ENCODE measurements at regions not wholly inside any gene's neighbourhood (a gene's known extent, or its start where the extent isn't known, plus 50 kb on each side); places are given as distances from the start of the nearest gene placed in this dataset.

DNA sequence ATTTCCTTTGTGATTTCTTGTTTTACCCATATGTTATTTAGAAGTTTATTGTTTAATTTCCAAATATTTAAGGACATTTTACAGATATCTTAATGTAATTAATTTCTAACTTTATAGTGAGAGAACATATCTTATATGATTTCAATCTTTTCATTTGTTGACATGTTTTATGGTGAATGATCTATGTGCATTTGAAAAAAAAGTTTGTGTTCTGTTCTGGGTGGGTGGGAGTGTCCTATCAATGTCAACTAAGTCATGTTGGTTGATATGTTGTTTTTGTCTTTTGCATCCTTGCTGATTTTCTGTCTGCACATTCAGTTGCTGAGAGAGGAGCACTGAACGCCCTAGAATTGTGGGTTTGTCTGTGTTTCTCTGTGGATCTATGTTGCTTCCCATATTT is 50.3 kb upstream of the CBFA2T3 start:
- no peak for DNase-seq (ENCODE audit: low read depth in 2 of 2)

DNA sequence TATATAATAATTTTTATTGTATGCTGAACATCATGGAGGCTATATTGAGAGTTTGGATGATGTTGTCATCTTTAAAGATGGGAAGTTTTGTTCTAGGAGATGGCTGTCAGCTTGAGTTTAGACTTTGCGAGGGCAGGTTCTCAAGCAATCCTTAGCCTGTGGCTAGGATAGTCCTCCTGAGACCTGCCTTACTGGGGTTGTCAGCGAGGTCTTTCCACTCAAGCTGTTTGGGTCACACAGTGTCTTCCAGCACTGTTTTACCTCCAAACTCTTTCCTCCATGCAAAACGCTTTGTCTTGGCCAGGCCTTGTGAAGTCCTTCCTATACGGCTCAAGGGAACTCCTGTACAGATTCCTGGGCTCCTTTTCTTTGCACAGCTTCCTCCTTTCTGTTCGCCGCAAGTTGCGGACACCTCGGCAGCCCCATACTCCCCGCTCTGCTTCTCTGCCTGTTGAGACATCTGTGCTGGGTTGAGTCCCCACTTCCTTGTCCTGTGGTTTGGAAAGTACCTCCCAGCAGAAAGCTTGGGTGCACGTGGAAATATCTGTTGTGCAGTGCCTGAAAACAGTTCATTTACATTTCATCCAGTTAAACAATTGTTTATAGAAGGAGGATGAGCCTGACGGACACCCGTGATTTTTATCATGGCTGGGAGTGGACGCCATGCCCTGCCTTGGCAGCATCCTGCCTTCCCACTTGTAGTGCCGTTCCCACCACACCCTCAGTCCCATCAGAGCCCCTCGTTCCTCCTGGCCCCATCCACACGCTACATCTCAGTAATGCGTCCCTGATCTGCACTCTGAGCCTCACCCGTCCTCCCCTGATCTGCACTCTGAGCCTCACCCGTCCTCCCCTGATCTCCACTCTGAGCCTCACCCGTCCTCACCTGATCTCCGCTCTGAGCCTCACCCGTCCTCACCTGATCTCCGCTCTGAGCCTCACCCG is 55.0 kb upstream of the CBFA2T3 start:
- peak; percentile 40 for DNase-seq (ENCODE audit: low read depth in 2 of 2)

DNA sequence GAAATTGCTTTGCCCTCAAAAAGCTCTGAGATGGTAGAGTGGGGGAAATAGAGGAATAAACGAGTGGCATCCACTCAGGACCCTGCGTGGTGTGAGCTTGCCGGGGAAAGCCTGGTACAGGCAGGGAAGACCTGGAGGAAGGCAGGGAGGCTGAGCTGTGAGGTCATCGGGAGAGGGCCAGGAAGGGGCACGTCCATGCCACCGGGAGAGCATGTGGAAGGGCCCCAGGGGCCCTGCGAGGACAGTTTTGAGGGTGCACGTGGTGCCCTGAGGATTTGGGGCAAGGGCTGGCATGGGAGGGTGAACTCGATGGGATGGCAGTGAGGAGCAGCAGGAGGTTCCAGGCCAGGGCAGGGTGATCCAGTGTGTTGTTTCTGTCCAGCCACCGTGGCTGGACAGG is 56.3 kb upstream of the CBFA2T3 start:
- no peak for DNase-seq (ENCODE audit: low read depth in 2 of 2)

DNA sequence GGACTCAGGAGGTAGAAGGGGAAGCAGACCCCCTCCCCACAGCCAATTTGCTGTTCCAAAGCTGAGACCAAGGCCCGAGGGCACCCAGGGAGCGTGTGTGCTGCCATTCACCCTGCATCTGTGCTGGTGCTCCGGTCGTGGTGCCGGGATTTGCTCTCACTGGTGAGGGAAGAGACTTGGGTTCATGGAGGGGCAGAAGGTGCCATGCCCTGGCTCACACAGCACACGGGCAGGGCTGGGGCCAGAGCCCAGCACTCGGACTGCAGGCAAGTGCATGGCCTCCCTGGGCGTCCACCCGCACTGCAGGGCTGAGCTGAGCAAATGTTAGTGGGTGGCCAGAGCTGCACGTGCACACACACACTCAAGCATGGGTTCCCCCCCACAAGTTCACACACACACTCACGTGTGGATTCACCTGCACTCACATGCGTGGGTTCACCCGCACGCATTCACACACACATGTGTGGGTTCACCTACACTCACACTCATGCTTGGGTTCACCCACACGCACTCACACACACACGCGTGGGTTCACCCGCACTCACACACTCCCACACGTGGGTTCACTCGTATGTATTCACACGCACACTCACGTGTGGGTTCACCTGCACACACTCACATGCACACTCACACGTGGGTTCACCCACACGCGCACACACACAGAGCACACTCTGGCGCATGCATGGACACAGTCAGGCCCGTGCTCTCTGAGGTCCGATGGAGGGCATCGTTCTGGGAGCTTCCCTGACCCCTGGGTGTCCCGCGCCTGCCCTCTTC is 57.0 kb upstream of the CBFA2T3 start:
- no peak for DNase-seq (ENCODE audit: low read depth in 2 of 2)

DNA sequence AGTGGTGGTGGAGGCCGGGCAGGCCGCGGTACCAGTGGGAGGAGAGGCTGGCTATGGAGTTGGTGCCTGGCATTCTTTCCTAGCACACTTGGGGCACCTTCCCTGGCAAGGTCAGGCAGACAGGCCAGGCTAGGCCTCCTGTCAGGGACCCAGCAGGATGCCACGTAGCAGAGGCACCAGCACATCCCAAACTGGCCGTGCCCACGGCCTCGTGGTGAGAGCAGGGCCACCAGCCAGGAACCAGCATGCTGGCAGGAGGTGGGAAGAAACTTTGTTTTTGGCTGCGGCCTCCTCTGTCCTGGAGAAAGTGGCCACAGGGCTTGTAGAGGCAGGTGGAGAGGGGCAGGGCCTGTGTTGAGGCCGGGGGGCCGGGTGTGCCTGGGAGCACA is 57.6 kb upstream of the CBFA2T3 start:
- DNase-seq (ENCODE audit: low read depth in 2 of 2) = no peak

DNA sequence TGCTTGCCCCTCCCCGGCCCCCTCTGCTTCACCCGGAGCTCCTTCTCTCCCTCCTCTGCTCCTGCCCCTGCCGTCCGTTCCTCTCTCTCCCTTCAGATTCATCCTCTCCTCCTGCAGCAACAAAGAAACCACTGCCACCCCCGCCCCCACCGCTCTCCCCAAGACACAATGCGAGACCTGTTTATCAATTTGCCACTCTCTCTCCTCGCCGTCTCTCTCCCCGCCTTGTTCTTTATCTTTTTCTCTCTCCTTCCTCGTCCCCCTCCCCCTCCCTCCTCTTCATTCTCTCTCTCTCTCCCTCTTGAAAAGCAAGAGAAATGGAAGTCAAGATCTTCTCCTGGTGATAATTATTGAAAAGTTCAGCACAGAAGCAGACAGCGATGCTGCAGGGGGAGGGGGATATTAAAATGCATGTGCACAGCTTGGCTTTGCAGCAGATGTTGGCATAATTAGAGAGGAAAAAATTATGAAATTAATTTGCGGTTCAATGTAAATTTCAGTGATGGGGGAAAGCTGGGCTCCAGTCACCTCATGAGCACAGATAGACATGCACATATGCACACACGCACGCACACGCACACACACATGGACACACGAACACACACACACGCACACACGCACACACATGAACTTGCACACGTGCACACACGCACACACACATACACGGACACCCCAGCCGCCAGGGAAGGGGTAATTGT is 58.1 kb upstream of the CBFA2T3 start:
- DNase-seq (ENCODE audit: low read depth in 2 of 2) = no peak

DNA sequence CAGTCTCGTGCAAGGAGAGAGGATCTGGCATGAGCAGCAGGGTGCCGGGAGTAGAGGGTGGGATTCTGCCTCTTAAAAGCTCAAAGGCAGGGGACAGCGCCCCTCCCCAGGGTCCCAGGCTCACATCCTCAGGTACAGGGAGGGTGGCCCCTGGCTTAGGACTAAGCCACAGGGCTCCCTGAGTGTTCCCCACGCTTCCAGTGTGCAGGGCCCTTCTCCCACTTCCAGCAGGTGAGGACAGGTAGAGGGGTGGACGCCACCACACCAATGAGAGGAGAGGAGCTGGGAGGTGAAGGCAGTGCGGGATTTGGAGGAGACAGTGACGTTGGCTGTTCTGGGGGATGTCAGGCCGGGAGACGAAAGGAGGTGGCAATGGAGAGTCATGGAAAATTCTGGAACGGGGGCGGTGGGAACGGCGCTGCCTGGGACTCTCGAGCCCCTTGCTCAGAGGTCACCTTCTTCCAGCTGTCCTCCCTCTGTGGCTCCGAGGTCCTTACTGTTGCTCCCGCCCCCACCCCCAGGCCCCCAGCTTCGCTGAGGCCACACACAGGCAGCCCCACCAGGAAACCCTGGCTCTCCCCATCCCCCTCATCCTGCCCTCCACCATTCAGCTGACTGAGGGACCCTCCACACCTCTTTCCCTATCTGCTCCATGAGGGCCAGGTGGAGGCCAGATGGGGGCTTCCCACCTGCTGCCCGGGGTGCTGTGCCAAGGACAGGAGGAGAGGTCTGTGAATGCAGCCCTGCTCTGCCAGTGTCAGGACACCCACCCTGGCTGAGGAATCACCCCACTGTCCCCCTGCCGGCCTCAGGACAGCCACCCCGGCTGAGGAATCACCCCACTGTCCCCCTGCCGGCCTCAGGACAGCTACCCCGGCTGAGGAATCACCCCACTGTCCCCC is 57.7 kb upstream of the ACSF3 start:
- DNase-seq (ENCODE audit: low read depth in 2 of 2) = no peak

DNA sequence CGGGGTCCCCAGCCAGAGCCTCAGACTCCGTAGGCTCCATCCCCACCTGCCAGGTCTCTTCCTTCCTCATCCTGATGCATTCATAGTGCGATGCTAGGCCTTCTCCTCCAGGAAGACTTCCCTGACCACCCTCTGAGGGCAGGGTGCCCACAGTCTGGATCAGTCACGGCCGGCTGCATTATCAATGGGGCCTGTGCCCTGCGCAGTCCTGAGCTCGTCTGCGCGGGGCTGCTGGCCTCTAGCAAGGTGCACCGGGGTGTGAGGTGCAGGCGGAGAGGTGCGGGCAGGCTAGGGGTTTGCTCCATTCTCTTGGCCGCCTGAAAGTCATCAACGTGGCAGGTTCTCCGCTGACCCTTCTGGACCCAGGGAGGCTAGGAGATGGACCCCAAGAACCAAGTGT is 56.9 kb upstream of the ACSF3 start:
- no peak for DNase-seq (ENCODE audit: low read depth in 2 of 2)

DNA sequence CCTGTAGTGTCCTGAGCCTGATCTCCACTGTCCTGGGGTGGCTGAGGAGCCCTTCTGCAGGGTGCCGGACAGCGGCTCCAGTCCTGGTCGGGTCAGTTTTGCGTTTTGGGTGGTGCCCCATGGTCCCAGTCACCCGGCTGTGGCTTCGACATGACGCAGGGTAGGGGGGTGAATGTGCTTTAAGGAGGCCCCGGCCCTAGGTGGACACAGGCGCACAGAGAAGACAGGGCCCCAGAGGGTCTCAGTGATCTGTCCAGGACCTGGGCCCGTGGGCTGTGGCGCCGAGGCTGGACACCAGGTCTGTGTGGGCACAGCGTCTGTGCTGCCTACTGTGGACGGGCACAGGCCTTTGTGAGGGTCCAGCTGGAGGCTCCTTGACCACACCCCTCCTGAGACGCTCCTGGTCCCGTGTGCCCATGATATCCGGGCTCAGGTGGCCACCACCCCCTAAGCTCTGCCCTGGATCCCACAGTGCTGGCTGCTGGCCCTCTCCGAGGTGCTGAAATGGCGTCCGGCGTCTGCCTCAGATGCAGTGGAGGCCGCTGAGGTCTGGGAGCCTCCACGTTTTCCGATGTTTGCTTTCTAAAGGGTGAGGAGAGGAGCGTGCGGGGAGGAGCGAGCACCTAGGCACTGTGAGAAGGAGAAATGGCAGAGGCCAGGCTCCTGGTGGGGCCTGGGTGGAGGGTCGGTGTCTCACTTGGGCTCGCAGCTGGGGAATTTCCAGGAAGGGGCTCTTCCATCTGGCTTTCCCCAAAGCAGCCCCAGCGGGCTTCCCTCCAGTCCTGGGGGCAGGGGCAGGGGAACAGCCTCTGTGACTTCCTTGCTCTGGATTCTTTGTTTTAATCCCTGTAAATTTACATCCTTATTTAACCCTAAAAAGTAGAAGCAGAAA is 56.1 kb upstream of the ACSF3 start:
- DNase-seq (ENCODE audit: low read depth in 2 of 2) = no peak

DNA sequence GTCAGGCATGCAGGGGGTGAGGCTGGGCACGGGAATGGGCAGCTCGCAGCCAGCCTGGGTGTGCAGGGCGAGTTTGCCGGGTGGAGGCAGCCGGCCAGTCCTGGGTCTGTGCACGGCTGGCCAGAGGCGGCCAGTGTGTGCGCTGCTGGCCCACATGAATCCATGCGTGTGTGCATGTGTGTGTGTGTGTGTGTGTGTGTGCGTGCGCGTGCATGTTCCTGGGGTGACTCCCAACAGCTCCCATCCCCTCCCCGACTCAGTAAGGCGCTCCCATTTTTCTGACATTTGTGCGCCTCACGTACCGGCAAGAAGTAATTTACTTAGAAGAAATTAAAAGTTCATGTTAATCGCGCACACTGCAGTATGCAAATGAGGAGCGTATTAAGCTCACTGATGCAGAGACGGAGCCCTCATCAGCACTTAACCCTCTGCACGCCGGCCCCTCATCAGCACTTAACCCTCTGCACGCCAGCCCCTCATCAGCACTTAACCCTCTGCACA is 55.4 kb upstream of the ACSF3 start:
- DNase-seq (ENCODE audit: low read depth in 2 of 2) = no peak

DNA sequence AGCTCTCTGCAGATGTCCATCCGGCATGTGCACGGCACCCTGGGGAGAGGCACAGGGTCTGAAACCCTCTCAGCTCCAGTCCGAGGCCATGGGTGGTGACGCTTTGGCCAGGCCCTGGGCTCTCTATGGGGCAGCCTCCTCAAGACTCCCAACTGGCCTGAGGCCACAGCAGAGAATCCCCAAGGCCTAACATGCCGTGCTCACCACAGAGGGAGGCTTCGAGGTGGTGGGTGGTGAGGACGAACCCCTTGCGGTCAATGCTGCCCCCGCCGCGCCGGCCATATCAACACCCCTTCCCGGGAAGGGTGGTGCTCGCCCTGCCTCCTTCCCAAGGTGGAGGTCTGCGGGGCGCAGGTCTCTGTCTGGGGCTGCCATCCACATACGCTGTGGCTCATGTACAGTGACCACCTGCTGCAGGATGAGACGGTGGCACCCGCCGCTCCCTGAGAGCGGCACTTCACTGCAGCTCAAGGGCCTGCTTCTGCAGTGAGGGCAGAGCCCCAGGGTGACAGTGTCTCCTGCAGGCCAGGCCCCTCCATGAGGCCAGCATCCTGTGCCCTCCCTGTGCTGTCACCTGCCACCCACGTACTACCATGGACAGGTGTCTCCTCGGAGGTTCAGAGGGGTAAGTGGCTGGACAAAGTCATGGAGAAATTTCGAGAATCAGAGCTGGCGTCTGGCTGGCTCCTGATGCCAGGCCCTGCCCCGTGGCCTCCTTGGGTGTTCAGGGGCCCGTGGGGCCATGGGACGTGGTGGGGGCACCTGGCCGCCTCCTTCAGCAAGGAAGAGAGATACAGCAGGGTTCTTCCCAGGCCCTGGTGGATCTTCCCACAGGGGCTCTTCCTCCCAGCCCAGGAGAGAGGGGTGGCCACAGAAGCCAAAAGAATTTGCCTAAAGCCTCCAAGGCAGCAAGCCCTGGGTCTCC is 54.6 kb upstream of the ACSF3 start:
- DNase-seq (ENCODE audit: low read depth in 2 of 2) = no peak

DNA sequence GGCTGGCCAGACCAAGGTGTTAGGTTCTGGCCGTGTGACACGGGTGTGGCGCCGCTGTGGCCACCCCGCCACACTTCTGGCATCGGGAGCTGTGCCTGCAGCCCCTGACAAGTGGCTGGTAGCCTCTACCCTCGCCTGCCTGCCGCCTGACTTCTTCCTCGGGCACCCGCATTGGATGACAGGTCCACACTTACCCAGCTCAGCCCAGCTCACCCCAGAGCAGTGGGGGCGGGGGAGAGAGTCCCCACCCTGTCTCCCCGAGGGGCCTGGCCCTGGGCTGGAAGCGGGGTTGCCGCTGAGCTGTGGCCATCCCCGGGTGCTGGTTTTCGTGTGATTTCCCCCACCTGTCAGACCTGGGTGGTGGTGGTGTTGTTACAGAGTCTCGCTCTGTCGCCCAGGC is 53.9 kb upstream of the ACSF3 start:
- DNase-seq (ENCODE audit: low read depth in 2 of 2) = no peak

DNA sequence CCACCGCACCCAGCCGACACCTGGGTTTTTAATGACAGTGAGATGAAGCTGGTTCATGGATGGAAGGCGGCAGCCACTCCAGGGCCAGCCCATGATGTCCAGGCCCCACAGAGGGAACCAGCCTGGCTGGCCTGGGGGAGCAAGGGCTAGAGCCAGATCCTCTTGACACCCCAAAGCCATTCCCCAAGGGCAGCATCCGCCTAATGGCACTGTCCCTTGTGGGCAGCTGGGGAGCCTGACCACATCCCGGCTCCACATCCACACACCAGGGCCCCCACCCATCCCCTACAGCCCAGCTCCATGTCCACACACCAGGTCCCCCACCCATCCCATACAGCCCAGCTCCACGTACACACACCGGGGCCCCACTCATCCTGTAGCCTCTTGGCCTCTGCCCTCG is 53.3 kb upstream of the ACSF3 start:
- DNase-seq (ENCODE audit: low read depth in 2 of 2) = no peak

DNA sequence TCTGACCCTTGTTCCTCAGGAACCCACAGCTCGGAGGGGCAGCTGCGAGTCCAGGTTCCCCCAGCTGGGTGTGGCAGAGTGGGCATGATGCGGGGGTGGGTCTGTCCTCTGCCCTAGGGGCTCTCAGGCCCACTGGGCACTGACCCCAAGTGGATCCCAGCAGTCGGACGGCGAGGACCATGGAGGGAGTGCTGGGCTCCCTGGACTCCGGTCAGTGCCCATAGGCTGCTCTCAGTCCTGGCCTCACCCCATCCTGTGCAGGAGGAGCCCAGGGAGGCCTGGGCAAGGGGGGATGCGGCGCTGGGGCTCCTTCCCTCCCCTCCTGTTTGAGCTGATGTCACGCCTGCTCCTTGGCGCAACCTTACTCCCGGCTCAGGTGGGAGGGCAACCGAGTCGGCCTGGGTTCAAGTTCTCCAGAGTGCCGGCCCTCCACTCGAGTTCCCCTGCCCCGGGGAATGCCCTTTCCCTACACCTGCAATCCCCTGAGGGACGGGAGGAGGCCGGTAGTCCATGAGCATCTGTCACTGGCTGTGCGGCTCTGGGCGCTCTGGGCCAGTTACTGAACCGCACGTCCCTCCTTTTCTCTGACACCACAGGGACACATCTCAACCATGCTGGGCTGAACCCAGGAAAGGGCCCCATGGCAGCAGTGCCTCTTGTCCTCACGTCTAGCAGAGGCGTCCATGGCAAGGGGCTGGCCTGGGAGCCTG is 52.6 kb upstream of the ACSF3 start:
- DNase-seq (ENCODE audit: low read depth in 2 of 2) = no peak

DNA sequence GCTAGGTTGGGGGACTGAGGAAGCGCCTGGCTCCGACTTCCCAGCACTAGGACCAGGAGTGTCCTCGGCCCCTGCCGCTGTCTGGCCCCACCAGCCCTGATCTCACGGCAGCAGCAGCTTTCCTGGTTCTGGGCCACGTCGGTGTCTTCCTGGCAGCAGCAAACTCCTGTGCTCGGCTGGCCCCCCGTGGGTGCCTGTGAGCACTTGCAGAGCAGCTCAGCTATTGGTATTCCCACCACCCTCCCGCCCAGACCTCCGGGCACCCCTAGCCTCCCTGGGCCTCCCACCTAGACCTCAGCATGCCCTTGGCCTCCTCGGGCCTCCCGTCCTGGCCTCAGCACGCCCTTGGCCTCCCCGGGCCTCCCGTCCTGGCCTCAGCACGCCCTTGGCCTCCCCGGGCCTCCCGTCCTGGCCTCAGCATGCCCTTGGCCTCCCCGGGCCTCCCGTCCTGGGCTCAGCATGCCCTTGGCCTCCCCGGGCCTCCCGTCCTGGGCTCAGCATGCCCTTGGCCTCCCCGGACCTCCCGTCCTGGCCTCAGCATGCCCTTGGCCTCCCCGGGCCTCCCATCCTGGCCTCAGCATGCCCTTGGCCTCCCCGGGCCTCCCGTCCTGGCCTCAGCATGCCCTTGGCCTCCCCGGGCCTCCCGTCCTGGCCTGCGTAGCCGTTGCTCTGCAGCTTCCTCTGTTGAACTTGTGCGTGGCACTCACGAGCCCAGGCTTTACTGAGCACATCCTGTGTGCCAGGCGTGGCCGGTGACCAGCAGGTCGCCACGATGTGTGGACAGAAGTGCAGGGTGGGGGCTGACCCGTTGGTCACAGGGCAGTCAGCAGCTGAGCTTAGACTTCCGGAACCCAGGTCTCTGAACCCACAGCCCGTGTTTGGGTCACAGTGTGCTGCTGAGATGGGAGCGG is 51.8 kb upstream of the ACSF3 start:
- no peak for DNase-seq (ENCODE audit: low read depth in 2 of 2)

DNA sequence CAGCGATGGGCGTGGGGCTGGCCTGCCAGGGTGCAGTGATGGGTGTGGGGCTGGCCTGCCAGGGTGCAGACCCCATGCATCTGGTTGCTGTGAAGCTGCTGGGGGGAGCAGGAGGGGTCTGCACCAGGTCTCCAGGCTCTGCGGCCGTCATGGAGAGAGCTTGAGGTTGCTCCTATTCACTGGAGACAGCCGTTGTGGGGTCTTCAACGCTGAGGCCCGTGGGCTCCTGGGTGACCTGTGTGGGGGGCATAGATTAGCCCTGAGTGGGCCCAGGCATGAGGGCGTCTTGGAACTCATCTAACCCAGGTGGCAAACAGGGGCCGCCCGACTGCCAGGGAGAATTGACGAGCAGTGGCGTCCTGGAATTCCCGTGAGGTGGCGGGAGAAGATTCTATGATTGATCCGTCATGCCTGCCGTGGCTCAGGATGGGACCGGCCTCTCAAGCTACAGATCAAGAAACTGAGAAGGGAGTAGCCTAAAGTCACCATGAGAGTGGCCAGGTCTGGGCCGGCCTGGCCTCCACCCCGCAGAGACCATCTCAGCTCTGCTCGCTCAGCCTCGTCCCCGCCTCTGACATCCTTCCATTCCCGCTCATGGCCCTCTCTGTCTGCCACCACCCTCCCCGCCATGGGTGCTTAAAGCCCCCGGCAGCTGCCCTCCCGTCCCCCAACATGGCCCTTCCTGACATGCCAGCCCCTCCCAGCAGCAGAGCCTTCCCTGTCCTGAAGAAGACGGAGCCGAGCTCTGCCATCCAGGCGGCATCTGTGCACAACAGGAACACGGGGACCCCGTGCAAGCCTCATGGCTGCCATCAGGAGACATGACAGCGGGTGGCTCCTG is 50.7 kb upstream of the ACSF3 start:
- DNase-seq (ENCODE audit: low read depth in 2 of 2) = no peak
